Prostate gland (tissue), 2 donors: ENCODE measurements at regions not wholly inside any gene's neighbourhood (a gene's known extent, or its start where the extent isn't known, plus 50 kb on each side); places are given as distances from the start of the nearest gene placed in this dataset.
"Not testable (repeated sequence)": the region's sequence is repeated elsewhere in the genome, so short reads cannot be mapped to it uniquely, and the experiment has no call there.

Experiments used
- CTCF ChIP-seq, 4 experiments: fragments of 200-600 bp in 2 of 4; fragments of 450-650 bp in 2 of 4; sonication (generic) in 2 of 4; IDR thresholded peaks; 1 replicate in 3 of 4; 2 replicates in 1 of 4; pipeline ENCODE4 v1.5.1; 2016 to 2019; ENCODE audit warnings: antibody characterized with exemption in 4 of 4, mild to moderate bottlenecking in 2 of 4, moderate library complexity in 2 of 4
- POLR2A ChIP-seq: fragments of 450-650 bp; IDR thresholded peaks from one replicate; pipeline ENCODE4 v1.6.1; 2016; ENCODE audit warnings: antibody characterized with exemption, mild to moderate bottlenecking
- POLR2AphosphoS5 ChIP-seq: sonication (generic); formaldehyde crosslinking; IDR thresholded peaks from one replicate; pipeline ENCODE4 v1.6.1; 2017; ENCODE audit warnings: antibody characterized with exemption

- TF ChIP-seq CTCF (IDR thresholded peaks at IDR 0.05); POLR2A; POLR2AphosphoS5: not testable (repeated sequence)
Observed at GRCh38 chr4:19154267-19154666, 1097.4 kb upstream of the SLIT2 start.
